ENCODE measurements at regions not wholly inside any gene's neighbourhood (a gene's known extent, or its start where the extent isn't known, plus 50 kb on each side); places are given as distances from the start of the nearest gene placed in this dataset.

GRCh38 chr21:22650226-22650625 lies 1652.0 kb downstream of the NCAM2 start:
- POLR2A ChIA-PET, result no interaction called here
- CTCF ChIA-PET, result no interaction called here
- no peak for TF ChIP-seq ZNF384 (IDR thresholded peaks at IDR 0.05)
- no peak for TF ChIP-seq TARDBP (IDR thresholded peaks at IDR 0.05)
- no peak for TF ChIP-seq ELF4 (IDR thresholded peaks at IDR 0.05)
- no peak for TF ChIP-seq L3MBTL2 (conservative IDR thresholded peaks at IDR 0.05)
- TF ChIP-seq CTBP1 (IDR thresholded peaks at IDR 0.05; ENCODE audit: borderline replicate concordance), result no peak
- no peak for TF ChIP-seq FOXA1 (IDR thresholded peaks at IDR 0.05)
- TF ChIP-seq NFRKB (IDR thresholded peaks at IDR 0.05), result no peak
- no peak for TF ChIP-seq FOXM1 (IDR thresholded peaks at IDR 0.05; ENCODE audit: borderline replicate concordance)
- TF ChIP-seq BHLHE40 (IDR thresholded peaks at IDR 0.05; ENCODE audit: borderline replicate concordance), result no peak
- no peak for TF ChIP-seq PKNOX1 (IDR thresholded peaks at IDR 0.05)
- TF ChIP-seq HDGF (IDR thresholded peaks at IDR 0.05; ENCODE audit: borderline replicate concordance), result no peak
- TF ChIP-seq FOXK2 (IDR thresholded peaks at IDR 0.05), result no peak
- no peak for TF ChIP-seq LEF1 (IDR thresholded peaks at IDR 0.05; ENCODE audit: borderline replicate concordance)
- TF ChIP-seq ARNT (IDR thresholded peaks at IDR 0.05), result no peak
- DNase-seq (ENCODE audit: extremely low spot score), result no peak

GRCh38 chr21:22657781-22658180 lies 1659.6 kb downstream of the NCAM2 start:
- TF ChIP-seq FOXA1 (IDR thresholded peaks at IDR 0.05), result no peak
- TF ChIP-seq FOXM1 (IDR thresholded peaks at IDR 0.05; ENCODE audit: borderline replicate concordance), result no peak
- no peak for TF ChIP-seq SUZ12 (IDR thresholded peaks at IDR 0.05)
- TF ChIP-seq CTBP1 (IDR thresholded peaks at IDR 0.05; ENCODE audit: borderline replicate concordance), result no peak
- no peak for TF ChIP-seq ELF4 (IDR thresholded peaks at IDR 0.05)
- TF ChIP-seq L3MBTL2 (conservative IDR thresholded peaks at IDR 0.05), result no peak
- TF ChIP-seq BHLHE40 (IDR thresholded peaks at IDR 0.05; ENCODE audit: borderline replicate concordance), result no peak
- TF ChIP-seq LEF1 (IDR thresholded peaks at IDR 0.05; ENCODE audit: borderline replicate concordance), result no peak
- TF ChIP-seq SP1 (IDR thresholded peaks at IDR 0.05), result no peak
- no peak for DNase-seq (ENCODE audit: extremely low spot score)
- ChIA-PET CTCF (no interaction called here), POLR2A (no interaction called here)

GRCh38 chr21:22670148-22670547 lies 1671.9 kb downstream of the NCAM2 start:
- CTCF ChIA-PET, result no interaction called here
- POLR2A ChIA-PET, result no interaction called here
- DNase-seq (ENCODE audit: extremely low spot score), result no peak

GRCh38 chr21:22679207-22679606 lies 1681.0 kb downstream of the NCAM2 start:
- ChIA-PET CTCF (no interaction called here), POLR2A (no interaction called here)
- DNase-seq (ENCODE audit: extremely low spot score), result no peak
- TF ChIP-seq HDGF (IDR thresholded peaks at IDR 0.05; ENCODE audit: borderline replicate concordance) (no peak), FOXK2 (IDR thresholded peaks at IDR 0.05) (no peak), SP1 (IDR thresholded peaks at IDR 0.05) (no peak), ZNF384 (IDR thresholded peaks at IDR 0.05) (no peak), FOXA1 (IDR thresholded peaks at IDR 0.05) (no peak), LEF1 (IDR thresholded peaks at IDR 0.05; ENCODE audit: borderline replicate concordance) (no peak), PKNOX1 (IDR thresholded peaks at IDR 0.05) (no peak), L3MBTL2 (conservative IDR thresholded peaks at IDR 0.05) (no peak), BHLHE40 (IDR thresholded peaks at IDR 0.05; ENCODE audit: borderline replicate concordance) (no peak), FOXM1 (IDR thresholded peaks at IDR 0.05; ENCODE audit: borderline replicate concordance) (no peak), NFRKB (IDR thresholded peaks at IDR 0.05) (no peak), TARDBP (IDR thresholded peaks at IDR 0.05) (no peak), SUZ12 (IDR thresholded peaks at IDR 0.05) (no peak), CTBP1 (IDR thresholded peaks at IDR 0.05; ENCODE audit: borderline replicate concordance) (no peak), ELF4 (IDR thresholded peaks at IDR 0.05) (no peak), ARNT (IDR thresholded peaks at IDR 0.05) (no peak)

More at GRCh38 chr21:22670148-22670547, 1671.9 kb downstream of the NCAM2 start:
- TF ChIP-seq PKNOX1 (IDR thresholded peaks at IDR 0.05) (no peak), BHLHE40 (IDR thresholded peaks at IDR 0.05; ENCODE audit: borderline replicate concordance) (no peak), CTBP1 (IDR thresholded peaks at IDR 0.05; ENCODE audit: borderline replicate concordance) (no peak), L3MBTL2 (conservative IDR thresholded peaks at IDR 0.05) (no peak), FOXA1 (IDR thresholded peaks at IDR 0.05) (no peak), TARDBP (IDR thresholded peaks at IDR 0.05) (no peak)

GRCh38 chr21:22691658-22692057 lies 1693.4 kb downstream of the NCAM2 start:
- POLR2A ChIA-PET, result no interaction called here
- DNase-seq (ENCODE audit: extremely low spot score), result no peak
- CTCF ChIA-PET, result no interaction called here
- no peak for TF ChIP-seq LEF1 (IDR thresholded peaks at IDR 0.05; ENCODE audit: borderline replicate concordance)
- TF ChIP-seq FOXK2 (IDR thresholded peaks at IDR 0.05), result no peak
- TF ChIP-seq CTBP1 (IDR thresholded peaks at IDR 0.05; ENCODE audit: borderline replicate concordance), result no peak
- TF ChIP-seq ZNF384 (IDR thresholded peaks at IDR 0.05), result no peak
- no peak for TF ChIP-seq ARNT (IDR thresholded peaks at IDR 0.05)
- no peak for TF ChIP-seq HDGF (IDR thresholded peaks at IDR 0.05; ENCODE audit: borderline replicate concordance)
- TF ChIP-seq TARDBP (IDR thresholded peaks at IDR 0.05), result no peak
- no peak for TF ChIP-seq NFRKB (IDR thresholded peaks at IDR 0.05)
- TF ChIP-seq ELF4 (IDR thresholded peaks at IDR 0.05), result no peak
- TF ChIP-seq SUZ12 (IDR thresholded peaks at IDR 0.05), result no peak
- TF ChIP-seq PKNOX1 (IDR thresholded peaks at IDR 0.05), result no peak

GRCh38 chr21:22703521-22703920 lies 1705.3 kb downstream of the NCAM2 start:
- no peak for TF ChIP-seq SUZ12 (IDR thresholded peaks at IDR 0.05)
- ChIA-PET POLR2A (no interaction called here), CTCF (no interaction called here)
- no peak for DNase-seq (ENCODE audit: extremely low spot score)
